Gastroesophageal sphincter (tissue), 4 donors: ENCODE measurements at regions not wholly inside any gene's neighbourhood (a gene's known extent, or its start where the extent isn't known, plus 50 kb on each side); places are given as distances from the start of the nearest gene placed in this dataset.

Experiments
- ATAC-seq: fragments of 150-250 bp; one replicate; pipeline ENCODE4 v1.9.1; 2016; ENCODE audit warnings: mild to moderate bottlenecking, moderate library complexity
- H3K27ac ChIP-seq, 4 donors: fragments of 200-600 bp; sonication (generic) in 3 of 4; 1 replicate in 3 of 4; 2 replicates in 1 of 4; pipeline ENCODE4 v1.5.1; 2016 to 2019
- H3K27me3 ChIP-seq: fragments of 200-600 bp; sonication (generic); one replicate; pipeline ENCODE4 v1.5.1; 2019
- H3K36me3 ChIP-seq, 2 donors: fragments of 200-600 bp; sonication (generic); one replicate each; pipeline ENCODE4 v1.5.1; 2019; ENCODE audit warnings: control low read depth in 1 of 2
- H3K4me1 ChIP-seq, 3 donors: fragments of 200-600 bp; sonication (generic); 1 replicate in 2 of 3; 2 replicates in 1 of 3; pipeline ENCODE4 v1.5.1; 2016 to 2019; ENCODE audit warnings: control low read depth in 2 of 3
- H3K4me3 ChIP-seq, 2 donors: fragments of 200-600 bp; sonication (generic); one replicate each; pipeline ENCODE4 v1.5.1; 2019; ENCODE audit warnings: mild to moderate bottlenecking in 1 of 2, moderate library complexity in 1 of 2
- H3K9me3 ChIP-seq, 3 donors: fragments of 200-600 bp; sonication (generic); one replicate each; pipeline ENCODE4 v1.5.1; 2017 to 2019; ENCODE audit warnings: control low read depth in 2 of 3
- CTCF ChIP-seq, 4 experiments: fragments of 200-600 bp in 2 of 4; fragments of 450-650 bp in 2 of 4; sonication (generic) in 1 of 4; IDR thresholded peaks; one replicate each; pipeline ENCODE4 v1.5.1; 2017 to 2019; ENCODE audit warnings: antibody characterized with exemption in 4 of 4, mild to moderate bottlenecking in 2 of 4, moderate library complexity in 2 of 4
- EP300 ChIP-seq: sonication (generic); formaldehyde crosslinking; IDR thresholded peaks from one replicate; pipeline ENCODE4 v1.6.1; 2017; ENCODE audit warnings: antibody characterized with exemption, mild to moderate bottlenecking
- POLR2A ChIP-seq, 2 donors: fragments of 450-650 bp; IDR thresholded peaks; one replicate each; pipeline ENCODE4 v1.6.1; 2017; ENCODE audit warnings: antibody characterized with exemption in 2 of 2, mild to moderate bottlenecking in 2 of 2, moderate library complexity in 1 of 2
- POLR2AphosphoS5 ChIP-seq: sonication (generic); formaldehyde crosslinking; IDR thresholded peaks from one replicate; pipeline ENCODE4 v1.6.1; 2017; ENCODE audit warnings: antibody characterized with exemption
- WGBS, 2 donors: methylation state at CpG; one replicate each; pipeline ENCODE4 v1.1.5; 2018; ENCODE audit warnings: low coverage in 1 of 2; 5-methylcytosine and 5-hydroxymethylcytosine counted together

GRCh38 chr1:104787866-104788510 is 1038.3 kb downstream of the AMY1C start:
- no peaks in the 10 kb centered on the region for H3K9me3 ChIP-seq
- no peak for TF ChIP-seq POLR2AphosphoS5
- no peak for TF ChIP-seq POLR2A (IDR thresholded peaks at IDR 0.05)
- TF ChIP-seq CTCF (IDR thresholded peaks at IDR 0.05) = no peak
- no peak for TF ChIP-seq EP300
- H3K4me3 ChIP-seq = no peak overlapping the region
- no peaks in the 10 kb centered on the region for H3K27me3 ChIP-seq
- no peaks in the 10 kb centered on the region for H3K4me1 ChIP-seq
- H3K27ac ChIP-seq = no peak overlapping the region
- WGBS, 2 donors = 92% methylated on average over 4 of the region's 14 CpGs; no CpG with 5 or more reads in 1 of the 2 donors
- no peaks in the 10 kb centered on the region for H3K36me3 ChIP-seq
- no peak for ATAC-seq

GRCh38 chr1:104791030-104791429 is 1041.3 kb downstream of the AMY1C start:
- WGBS, 2 donors = 90 to 93% methylated on average over 4 of the region's 4 CpGs
- Histone ChIP-seq H3K27me3 (no peaks in the 10 kb centered on the region), H3K9me3 (no peaks in the 10 kb centered on the region), H3K4me3 (no peak overlapping the region), H3K36me3 (no peaks in the 10 kb centered on the region), H3K27ac (no peak overlapping the region), H3K4me1 (no peaks in the 10 kb centered on the region)
- TF ChIP-seq POLR2A (IDR thresholded peaks at IDR 0.05) = no peak
- no peak for TF ChIP-seq EP300
- no peak for TF ChIP-seq CTCF (IDR thresholded peaks at IDR 0.05)
- no peak for TF ChIP-seq POLR2AphosphoS5
- no peak for ATAC-seq

- Histone ChIP-seq H3K9me3 (no peaks in the 10 kb centered on the region), H3K27me3 (no peaks in the 10 kb centered on the region), H3K36me3 (no peaks in the 10 kb centered on the region), H3K4me3 (no peak overlapping the region), H3K4me1 (no peaks in the 10 kb centered on the region), H3K27ac (no peak overlapping the region)
- ATAC-seq = no peak
- TF ChIP-seq POLR2A (IDR thresholded peaks at IDR 0.05) = no peak
- no peak for TF ChIP-seq CTCF (IDR thresholded peaks at IDR 0.05)
- TF ChIP-seq POLR2AphosphoS5 = no peak
- no peak for TF ChIP-seq EP300
Measured at GRCh38 chr1:104794035-104794434, 1044.3 kb downstream of the AMY1C start.

- Histone ChIP-seq H3K4me3 (no peak overlapping the region), H3K4me1 (no peaks in the 10 kb centered on the region), H3K27me3 (no peaks in the 10 kb centered on the region), H3K9me3 (no peaks in the 10 kb centered on the region), H3K36me3 (no peaks in the 10 kb centered on the region), H3K27ac (no peak overlapping the region)
- WGBS, 2 donors = 75 to 100% methylated on average over 1 to 4 of the region's 6 CpGs
- TF ChIP-seq CTCF (IDR thresholded peaks at IDR 0.05) = no peak
- TF ChIP-seq POLR2AphosphoS5 = no peak
- no peak for TF ChIP-seq EP300
- TF ChIP-seq POLR2A (IDR thresholded peaks at IDR 0.05) = no peak
- ATAC-seq = no peak
Measured at GRCh38 chr1:104795931-104796330, 1046.2 kb downstream of the AMY1C start.

GRCh38 chr1:104797982-104798381 is 1048.3 kb downstream of the AMY1C start:
- no peaks in the 10 kb centered on the region for H3K36me3 ChIP-seq
- H3K27me3 ChIP-seq = no peaks in the 10 kb centered on the region
- H3K27ac ChIP-seq = no peak overlapping the region
- no peak overlapping the region for H3K4me3 ChIP-seq
- no peaks in the 10 kb centered on the region for H3K9me3 ChIP-seq
- WGBS, 2 donors = 71 to 79% methylated on average over 2 of the region's 2 CpGs
- H3K4me1 ChIP-seq = no peaks in the 10 kb centered on the region
- no peak for ATAC-seq
- TF ChIP-seq POLR2A (IDR thresholded peaks at IDR 0.05) (no peak), EP300 (no peak), CTCF (IDR thresholded peaks at IDR 0.05) (no peak), POLR2AphosphoS5 (no peak)
